ENCODE measurements at regions not wholly inside any gene's neighbourhood (a gene's known extent, or its start where the extent isn't known, plus 50 kb on each side); places are given as distances from the start of the nearest gene placed in this dataset.
A peak's percentile ranks its signal among the peaks of the same experiment; 100 is the strongest.

- H3K18ac ChIP-seq (ENCODE audit: insufficient read length, low read depth, low read length) = no peak overlapping the region
- H2BK15ac ChIP-seq (ENCODE audit: low read depth, low read length) = no peak overlapping the region
- no peak overlapping the region for H2AFZ ChIP-seq (ENCODE audit: low read length)
- DNase-seq = no peak
- H3K27ac ChIP-seq (ENCODE audit: insufficient read length, low read depth, low read length) = no peak overlapping the region
- no peaks in the 10 kb centered on the region for H3K9me3 ChIP-seq (ENCODE audit: control insufficient read depth, low read depth, low read length)
- H2BK20ac ChIP-seq (ENCODE audit: low read depth, low read length, poor library complexity, severe bottlenecking) = no peak overlapping the region
- no peak overlapping the region for H3K14ac ChIP-seq (ENCODE audit: insufficient read depth, low read length)
- H3K4me1 ChIP-seq (ENCODE audit: insufficient read depth, low read length) = no peaks in the 10 kb centered on the region
- peak; percentile 66 for TF ChIP-seq CTCF (conservative IDR thresholded peaks at IDR 0.05)
- H3K79me2 ChIP-seq (ENCODE audit: insufficient read depth, low read length) = no peaks in the 10 kb centered on the region
- no peaks in the 10 kb centered on the region for H3K79me1 ChIP-seq (ENCODE audit: insufficient read depth, low read depth, low read length, poor library complexity, severe bottlenecking)
- H3K56ac ChIP-seq (ENCODE audit: insufficient read length, low read depth, low read length) = no peak overlapping the region
- Mint-ChIP-seq H3K4me3 (no peak overlapping the region), H3K4me1 (no peaks in the 10 kb centered on the region), H3K27ac (no peak overlapping the region), H3K27me3 (ENCODE audit: low read depth) (no peaks in the 10 kb centered on the region), H3K9me3 (no peaks in the 10 kb centered on the region; a peak in 1 of 5 replicates), H3K36me3 (ENCODE audit: insufficient read depth in 1 of 3, low read depth in 3 of 3) (peaks cover 0 to 1% (median 0%) of the 10 kb centered on the region in 3 experiments; a peak in 1 of 7 replicates)
- no peak overlapping the region for H4K91ac ChIP-seq (ENCODE audit: insufficient read length, low read depth, low read length)
- no peak overlapping the region for H4K5ac ChIP-seq (ENCODE audit: insufficient read length, low read depth, low read length)
- no peak overlapping the region for H3K4ac ChIP-seq (ENCODE audit: low read depth, low read length)
- H3K23me2 ChIP-seq (ENCODE audit: insufficient read length, low read depth, low read length, poor library complexity, severe bottlenecking) = no peaks in the 10 kb centered on the region
- no peaks in the 10 kb centered on the region for H4K20me1 ChIP-seq (ENCODE audit: control insufficient read depth, insufficient read depth, insufficient read length)
- H3K4me2 ChIP-seq (ENCODE audit: insufficient read depth, insufficient read length, low read length) = no peak overlapping the region
- no peaks in the 10 kb centered on the region for H3K27me3 ChIP-seq (ENCODE audit: insufficient read depth, low read length)
- no peak overlapping the region for H2BK5ac ChIP-seq (ENCODE audit: insufficient read length, low read length)
- H2BK12ac ChIP-seq (ENCODE audit: insufficient read length, low read depth, low read length) = no peak overlapping the region
- no peak overlapping the region for H3T11ph ChIP-seq (ENCODE audit: low read length)
- no peak overlapping the region for H2BK120ac ChIP-seq (ENCODE audit: low read depth, low read length, poor library complexity, severe bottlenecking)
- no peak overlapping the region for H3K23ac ChIP-seq (ENCODE audit: insufficient read length, low read depth, low read length)
- H2AK5ac ChIP-seq (ENCODE audit: insufficient read length, low read length) = no peak overlapping the region
- no CpG with 5 or more reads among the region's 4 CpGs for WGBS (ENCODE audit: extremely low coverage, insufficient read length, low lambda C conversion rate)
- H4K8ac ChIP-seq (replicated peaks; ENCODE audit: insufficient read length, low read depth, low read length) = no peak overlapping the region
- H3K9ac ChIP-seq (ENCODE audit: extremely low read depth, insufficient read length, low read length) = no peak overlapping the region
Measured at GRCh38 chr21:15520811-15521643, 208.8 kb upstream of the USP25 start.
